RWPE2 (cell line): ENCODE measurements at regions not wholly inside any gene's neighbourhood (a gene's known extent, or its start where the extent isn't known, plus 50 kb on each side); places are given as distances from the start of the nearest gene placed in this dataset.
A peak's percentile ranks its signal among the peaks of the same experiment; 100 is the strongest.

Experiments used
- ATAC-seq: fragments of 200-7000 bp; cut with Tn5 transposase; 3 replicates; pipeline ENCODE4 v1.9.1; 2021; ENCODE audit warnings: low read depth
- DNase-seq: peaks from one replicate; pipeline ENCODE4 v3.0.0-alpha.2; 2020; ENCODE audit warnings: low spot score
- H3K27ac ChIP-seq: fragments of 450-650 bp; 2 replicates; pipeline ENCODE4 v1.5.1; 2017; ENCODE audit warnings: mild to moderate bottlenecking; ENCODE audit not compliant: poor library complexity, severe bottlenecking
- H3K27me3 ChIP-seq: fragments of 250-450 bp; sonication (Bioruptor Pico); 2 replicates; pipeline ENCODE4 v1.5.1; 2021; ENCODE audit warnings: mild to moderate bottlenecking, moderate library complexity; ENCODE audit not compliant: insufficient read depth, poor library complexity, severe bottlenecking
- H3K36me3 ChIP-seq: fragments of 250-450 bp; sonication (Bioruptor Pico); 2 replicates; pipeline ENCODE4 v1.5.1; 2020; ENCODE audit warnings: low read depth, mild to moderate bottlenecking, moderate library complexity
- H3K4me1 ChIP-seq: fragments of 250-450 bp; sonication (Bioruptor Pico); 2 replicates; pipeline ENCODE4 v1.5.1; 2021; ENCODE audit warnings: mild to moderate bottlenecking, moderate library complexity; ENCODE audit not compliant: insufficient read depth, poor library complexity, severe bottlenecking
- H3K4me3 ChIP-seq: fragments of 250-450 bp; sonication (Bioruptor Pico); 2 replicates; pipeline ENCODE4 v1.5.1; 2021; ENCODE audit warnings: mild to moderate bottlenecking, moderate library complexity; ENCODE audit not compliant: severe bottlenecking
- H3K9me3 ChIP-seq: fragments of 250-450 bp; sonication (Bioruptor Pico); 2 replicates; pipeline ENCODE4 v1.5.1; 2021; ENCODE audit warnings: mild to moderate bottlenecking, moderate library complexity; ENCODE audit not compliant: severe bottlenecking
- TF ChIP-seq, protein P1 (sequence below): fragments of 450-650 bp; IDR thresholded peaks from one replicate; pipeline ENCODE4 v1.5.1; 2017; ENCODE audit warnings: mild to moderate bottlenecking, moderate library complexity; ENCODE audit not compliant: poor library complexity, severe bottlenecking

DNA sequence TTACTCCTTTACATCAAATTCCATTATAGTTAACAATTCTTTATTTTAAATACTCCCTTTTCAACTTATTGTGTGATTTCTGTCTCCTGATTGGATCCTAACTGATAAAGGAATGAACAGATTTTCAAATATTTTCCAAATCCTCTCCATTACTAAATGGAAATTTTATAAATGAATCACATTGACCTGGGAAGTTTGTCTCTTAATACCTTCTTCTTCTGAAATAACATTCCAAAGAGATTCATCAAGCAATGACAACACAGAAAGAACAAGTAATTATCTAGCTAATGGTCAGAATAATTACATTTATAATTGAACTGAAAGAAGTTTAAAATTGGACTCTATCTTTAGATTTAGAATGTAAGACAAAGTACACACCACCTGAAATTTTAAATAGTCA is 515.4 kb upstream of the PTCHD4 start:
- peaks cover 20% of the 10 kb centered on the region for H3K4me1 ChIP-seq
- no peaks in the 10 kb centered on the region for H3K9me3 ChIP-seq
- H3K36me3 ChIP-seq, result no peaks in the 10 kb centered on the region
- H3K27me3 ChIP-seq, result no peaks in the 10 kb centered on the region
- TF ChIP-seq, protein P1, sequence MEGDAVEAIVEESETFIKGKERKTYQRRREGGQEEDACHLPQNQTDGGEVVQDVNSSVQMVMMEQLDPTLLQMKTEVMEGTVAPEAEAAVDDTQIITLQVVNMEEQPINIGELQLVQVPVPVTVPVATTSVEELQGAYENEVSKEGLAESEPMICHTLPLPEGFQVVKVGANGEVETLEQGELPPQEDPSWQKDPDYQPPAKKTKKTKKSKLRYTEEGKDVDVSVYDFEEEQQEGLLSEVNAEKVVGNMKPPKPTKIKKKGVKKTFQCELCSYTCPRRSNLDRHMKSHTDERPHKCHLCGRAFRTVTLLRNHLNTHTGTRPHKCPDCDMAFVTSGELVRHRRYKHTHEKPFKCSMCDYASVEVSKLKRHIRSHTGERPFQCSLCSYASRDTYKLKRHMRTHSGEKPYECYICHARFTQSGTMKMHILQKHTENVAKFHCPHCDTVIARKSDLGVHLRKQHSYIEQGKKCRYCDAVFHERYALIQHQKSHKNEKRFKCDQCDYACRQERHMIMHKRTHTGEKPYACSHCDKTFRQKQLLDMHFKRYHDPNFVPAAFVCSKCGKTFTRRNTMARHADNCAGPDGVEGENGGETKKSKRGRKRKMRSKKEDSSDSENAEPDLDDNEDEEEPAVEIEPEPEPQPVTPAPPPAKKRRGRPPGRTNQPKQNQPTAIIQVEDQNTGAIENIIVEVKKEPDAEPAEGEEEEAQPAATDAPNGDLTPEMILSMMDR, result no peak
- DNase-seq (no peak), ATAC-seq (peak; percentile 33; the same call in 2 of the 3 replicates)
- peak overlapping the region; percentile 34 for H3K27ac ChIP-seq
- H3K4me3 ChIP-seq, result no peak overlapping the region

DNA sequence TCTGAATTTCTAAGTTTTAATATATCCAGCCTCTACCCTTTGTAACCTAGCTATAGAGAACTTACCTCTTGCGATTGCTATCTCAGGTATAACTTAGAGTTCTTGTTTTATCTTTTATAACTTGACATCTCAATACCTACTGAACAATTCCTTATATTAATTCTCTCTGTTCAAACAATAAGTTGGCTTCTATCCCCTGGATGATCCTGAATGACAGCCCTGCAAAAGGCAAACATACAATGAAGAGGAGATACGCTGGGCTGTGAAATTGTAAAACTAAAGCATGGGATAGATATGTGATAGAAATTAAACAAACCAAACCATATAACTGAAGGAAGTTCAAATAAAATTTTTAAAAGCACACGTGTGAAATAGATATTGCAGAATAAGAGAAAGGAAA is 513.6 kb upstream of the PTCHD4 start:
- no peak overlapping the region for H3K4me3 ChIP-seq
- no peaks in the 10 kb centered on the region for H3K9me3 ChIP-seq
- ATAC-seq, result no peak

DNA sequence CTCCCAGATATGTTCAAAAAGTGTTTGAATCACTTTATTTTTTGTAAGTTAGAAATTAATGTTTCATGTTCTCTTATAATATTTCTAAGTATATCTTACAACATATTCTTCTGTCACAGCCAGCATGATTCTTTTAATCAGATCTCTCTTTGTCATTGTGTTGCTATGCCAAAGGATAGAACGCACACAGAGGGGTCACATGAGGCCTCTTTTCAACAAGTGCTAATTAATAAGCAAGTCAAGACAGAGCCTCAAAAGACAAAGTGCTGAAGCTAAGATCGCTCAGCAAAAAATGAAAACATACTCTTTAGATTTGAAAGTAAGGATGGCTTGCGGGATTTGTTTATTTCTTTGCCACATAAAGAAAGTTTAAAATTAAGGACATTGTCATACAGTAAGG is 508.8 kb upstream of the PTCHD4 start:
- Histone ChIP-seq H3K36me3 (no peaks in the 10 kb centered on the region), H3K27me3 (no peaks in the 10 kb centered on the region), H3K27ac (no peak overlapping the region), H3K9me3 (no peaks in the 10 kb centered on the region), H3K4me1 (no peaks in the 10 kb centered on the region), H3K4me3 (no peak overlapping the region)
- DNase-seq, result no peak
- no peak for ATAC-seq
- TF ChIP-seq, protein P1, result no peak

More for the DNA sequence above, 513.6 kb upstream of the PTCHD4 start:
- Histone ChIP-seq H3K36me3 (no peaks in the 10 kb centered on the region), H3K27ac (no peak overlapping the region), H3K4me1 (peaks cover 10% of the 10 kb centered on the region), H3K27me3 (no peaks in the 10 kb centered on the region)
- TF ChIP-seq, protein P1, result no peak
- no peak for DNase-seq

- DNase-seq, result no peak
These were observed 504.0 kb upstream of the PTCHD4 start for GRCh38 chr6:48615041-48615440.

DNA sequence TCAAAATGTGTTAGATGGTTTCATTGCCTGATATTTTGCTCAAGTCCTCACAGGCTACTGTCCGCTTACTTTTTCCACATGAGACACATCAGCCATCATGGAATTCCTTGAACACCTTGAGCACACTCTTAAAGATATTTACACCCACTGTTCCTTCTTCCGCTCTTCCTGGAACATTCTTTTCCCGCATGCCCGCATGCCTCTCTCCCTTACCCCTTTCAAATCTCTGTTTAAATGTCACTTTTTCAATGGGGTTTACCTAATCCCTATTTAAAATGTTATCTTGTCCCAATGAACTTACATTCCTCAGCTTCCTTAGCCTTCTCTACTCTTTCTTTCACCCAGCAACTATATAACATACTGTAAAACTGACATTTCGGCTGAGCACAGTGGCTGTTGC is 503.3 kb upstream of the PTCHD4 start:
- TF ChIP-seq, protein P1, result no peak
- Histone ChIP-seq H3K9me3 (no peaks in the 10 kb centered on the region), H3K4me1 (no peaks in the 10 kb centered on the region), H3K27ac (no peak overlapping the region), H3K36me3 (no peaks in the 10 kb centered on the region), H3K4me3 (no peak overlapping the region), H3K27me3 (no peaks in the 10 kb centered on the region)
- no peak for DNase-seq
- no peak for ATAC-seq

More at GRCh38 chr6:48615041-48615440, 504.0 kb upstream of the PTCHD4 start:
- H3K4me1 ChIP-seq, result no peaks in the 10 kb centered on the region
- H3K27me3 ChIP-seq, result no peaks in the 10 kb centered on the region
- TF ChIP-seq, protein P1, result no peak
- no peaks in the 10 kb centered on the region for H3K9me3 ChIP-seq
- no peak overlapping the region for H3K27ac ChIP-seq
- H3K36me3 ChIP-seq, result no peaks in the 10 kb centered on the region
- peak; percentile 29; the same call in 1 of the 3 replicates for ATAC-seq
- H3K4me3 ChIP-seq, result no peak overlapping the region
